Heart left ventricle (tissue), 13 donors: ENCODE measurements at regions not wholly inside any gene's neighbourhood (a gene's known extent, or its start where the extent isn't known, plus 50 kb on each side); places are given as distances from the start of the nearest gene placed in this dataset.

Source experiments
- CTCF ChIP-seq, 12 donors: fragments of 200-600 bp; sonication (generic) in 4 of 12; IDR thresholded peaks; one replicate each; pipeline versions ENCODE4 v1.5.0 to v1.8.0; 2018 to 2022; ENCODE audit warnings: antibody characterized with exemption in 12 of 12, mild to moderate bottlenecking in 5 of 12
- POLR2A ChIP-seq, 2 donors: fragments of 450-650 bp; IDR thresholded peaks; one replicate each; pipeline ENCODE4 v1.6.1; 2017; ENCODE audit warnings: antibody characterized with exemption in 2 of 2, mild to moderate bottlenecking in 2 of 2, moderate library complexity in 2 of 2
- donor health status: ischemic (EF 13 %, LVEDD 7.1; RV severe dilation, severe dysfunction).
- donor health status: DM: no; HTN: yes; CAD: no.
- donor health status: DM: no; HTN: no; CAD: no.
- donor health status: ischemic (EF 25% LVEDD 6.9; RV normal size, moderate dysfunction).
- donor health status: ischemic (EF 25% LVEDD 5.7; RV mildly dilated, moderate dysfunction).
- donor health status: ischemic (EF 35%, LVEDD 5.7; RV mildly dilated, moderate dysfunction).
- donor health status: nonischemic (EF 11% LVEDD 7.7; RV severe dilation, severe dysfunction).
- donor health status: DM: yes; HTN: yes; CAD: no.
- donor health status: PGD.
- donor health status: ischemic (EF 29% LVEDD 5.4; RV normal size, mild dysfunction).
- donor health status: nonischemic (EF 23%, LVEDD 6.1; RV moderate dilation, normal function).

DNA sequence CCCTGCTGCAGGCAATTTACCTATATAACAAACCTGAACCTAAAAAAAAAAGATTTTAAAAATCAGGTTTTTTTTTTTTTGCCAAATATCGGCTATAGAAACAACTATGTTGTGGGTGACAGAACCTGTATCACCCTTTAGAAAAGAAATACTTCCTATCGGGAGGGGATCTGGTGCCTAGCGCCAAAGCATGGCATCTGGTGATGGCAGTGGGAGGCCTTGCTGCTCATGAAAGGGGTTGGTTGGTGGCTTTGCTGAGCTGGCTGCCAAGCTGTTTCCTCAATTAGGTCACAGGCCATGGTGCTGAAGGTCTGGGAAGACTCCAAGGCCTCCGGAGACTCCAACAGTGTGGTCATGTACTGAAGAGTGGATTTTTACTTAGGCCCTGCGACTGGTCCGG, 328.5 kb downstream of the KLF5 start:
- TF ChIP-seq CTCF (IDR thresholded peaks at IDR 0.05) (no peak), POLR2A (IDR thresholded peaks at IDR 0.05) (no peak)
